HG02571 (cell line): ENCODE measurements at regions not wholly inside any gene's neighbourhood (a gene's known extent, or its start where the extent isn't known, plus 50 kb on each side); places are given as distances from the start of the nearest gene placed in this dataset.
"Not testable (repeated sequence)": the region's sequence is repeated elsewhere in the genome, so short reads cannot be mapped to it uniquely, and the experiment has no call there.

Experiments used
- ATAC-seq: cut with Tn5 transposase; IDR thresholded peaks from one replicate; pipeline ENCODE4 v1.9.1; 2021; ENCODE audit warnings: mild to moderate bottlenecking, moderate library complexity; ENCODE audit not compliant: unreplicated experiment

- ATAC-seq, result no peak
Observed at GRCh38 chr12:128025589-128026245, 241.3 kb upstream of the TMEM132C start.

DNA sequence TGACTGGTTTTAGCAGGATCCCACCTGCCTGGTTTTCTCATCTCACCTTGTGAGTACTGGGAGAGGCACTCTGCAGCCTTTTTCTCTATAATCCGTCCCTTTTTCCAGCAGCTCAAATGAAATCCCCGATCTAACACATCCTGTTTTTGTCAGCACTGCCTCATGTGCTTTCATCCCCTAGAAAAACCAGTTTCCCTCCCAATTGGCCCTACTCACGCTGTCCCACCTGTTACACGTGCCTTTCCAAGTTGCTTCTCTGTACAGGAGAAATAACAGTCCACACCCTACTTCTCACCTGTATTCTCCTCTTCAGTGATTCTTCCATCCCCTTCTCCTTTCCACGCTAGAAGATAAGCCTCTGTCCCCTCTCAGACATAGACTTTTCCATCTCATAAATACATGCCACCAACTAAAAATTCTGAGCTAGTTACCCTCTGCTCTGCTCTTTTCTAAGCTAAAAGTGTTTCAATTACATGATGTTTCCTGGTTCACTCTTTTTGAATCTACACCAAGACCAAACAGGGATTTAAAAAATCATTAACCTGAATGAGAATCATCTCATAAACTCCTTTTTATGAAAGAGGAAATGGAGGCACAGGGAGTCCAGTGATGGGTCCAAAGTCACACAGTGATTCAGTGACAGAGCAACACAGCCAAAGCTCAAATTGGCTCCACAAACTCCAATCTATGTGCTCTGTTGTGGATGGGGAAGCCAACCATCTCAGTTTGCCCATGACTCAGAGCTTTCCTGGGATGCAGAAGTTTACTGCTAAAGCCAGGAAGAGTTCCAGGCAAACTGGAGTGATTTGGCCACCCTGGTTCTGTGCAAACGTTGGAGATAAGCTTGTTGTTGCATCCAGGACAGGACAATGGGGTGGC lies 240.0 kb upstream of the TMEM132C start:
- ATAC-seq, result no peak

- ATAC-seq, result no peak
Observed at GRCh38 chr12:128033473-128033872, 233.5 kb upstream of the TMEM132C start.

DNA sequence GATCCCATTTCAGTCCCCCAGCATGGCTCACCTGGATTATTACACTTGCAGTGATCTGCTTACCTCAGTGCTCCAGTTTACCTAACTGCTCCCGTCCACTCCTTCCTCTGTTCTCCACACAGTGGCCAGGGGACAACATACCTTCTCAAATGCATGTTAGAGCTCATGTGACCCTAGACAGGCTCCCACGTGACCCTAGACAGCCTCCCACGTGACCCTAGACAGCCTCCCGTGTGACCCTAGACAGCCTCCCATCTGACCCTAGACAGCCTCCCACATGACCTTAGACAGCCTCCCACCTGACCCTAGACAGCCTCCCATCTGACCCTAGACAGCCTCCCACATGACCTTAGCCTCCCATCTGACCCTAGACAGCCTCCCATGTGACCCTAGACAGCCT lies 226.0 kb upstream of the TMEM132C start:
- no peak for ATAC-seq

GRCh38 chr12:128042283-128042682 lies 224.7 kb upstream of the TMEM132C start:
- ATAC-seq, result not testable (repeated sequence)

GRCh38 chr12:128042825-128043224 lies 224.1 kb upstream of the TMEM132C start:
- ATAC-seq, result no peak

DNA sequence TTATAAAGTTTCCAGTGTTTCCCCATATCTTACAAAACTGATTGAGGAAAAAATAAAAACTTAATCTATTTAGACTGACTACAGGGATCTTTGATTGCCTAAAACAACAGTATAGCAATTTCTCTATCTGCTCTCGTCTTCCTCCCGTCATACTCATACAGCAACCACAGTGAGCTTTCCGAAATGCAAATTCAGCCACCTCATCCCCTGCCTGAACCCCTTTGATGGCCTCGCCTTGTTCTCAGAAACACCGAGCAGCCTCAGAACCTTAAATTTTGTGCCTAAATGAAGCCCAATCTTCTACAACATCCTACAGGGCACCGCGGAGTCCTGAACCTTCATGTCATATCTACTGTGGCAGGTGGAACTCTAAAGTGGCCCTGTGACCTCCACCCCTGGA lies 223.7 kb upstream of the TMEM132C start:
- no peak for ATAC-seq

GRCh38 chr12:128047266-128048060 lies 219.5 kb upstream of the TMEM132C start:
- no peak for ATAC-seq

- no peak for ATAC-seq
Observed at GRCh38 chr12:128052331-128052730, 214.6 kb upstream of the TMEM132C start.

GRCh38 chr12:128052777-128053176 lies 214.2 kb upstream of the TMEM132C start:
- no peak for ATAC-seq

GRCh38 chr12:128055567-128055966 lies 211.4 kb upstream of the TMEM132C start:
- no peak for ATAC-seq

DNA sequence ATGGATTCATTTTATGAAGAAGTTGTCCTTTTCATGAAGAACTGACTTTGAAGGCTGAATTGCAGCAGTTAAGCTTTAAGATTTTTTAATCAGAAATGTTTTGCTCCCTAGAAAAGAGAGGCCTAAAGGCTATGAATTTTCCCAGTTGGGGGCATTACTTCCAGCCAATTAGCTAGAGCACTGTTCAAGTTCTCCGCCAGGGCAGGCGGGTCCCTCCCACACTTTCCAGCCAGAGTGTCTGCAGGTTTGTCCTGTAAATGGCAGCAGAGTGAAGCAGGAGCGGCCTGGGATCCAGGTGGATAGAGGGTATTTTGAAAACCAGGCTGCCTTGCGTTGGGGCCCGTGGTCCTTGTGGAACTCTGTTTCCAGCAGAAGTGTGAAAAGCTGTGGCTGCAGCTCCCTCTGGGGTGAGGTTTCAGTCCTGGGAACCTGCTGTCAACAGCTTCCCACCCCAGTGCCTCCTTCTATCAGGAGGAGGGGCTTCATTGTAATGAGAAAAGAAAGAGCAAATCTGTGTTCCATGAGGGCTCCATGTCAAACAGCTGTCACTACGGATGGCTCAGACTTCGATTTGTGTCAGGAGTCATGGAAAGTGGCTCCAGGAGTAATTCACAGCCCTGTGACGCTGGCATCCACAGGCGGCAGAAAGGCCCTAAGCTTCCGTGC lies 210.7 kb upstream of the TMEM132C start:
- ATAC-seq, result no peak

- no peak for ATAC-seq
Observed at GRCh38 chr12:128057586-128057985, 209.4 kb upstream of the TMEM132C start.

DNA sequence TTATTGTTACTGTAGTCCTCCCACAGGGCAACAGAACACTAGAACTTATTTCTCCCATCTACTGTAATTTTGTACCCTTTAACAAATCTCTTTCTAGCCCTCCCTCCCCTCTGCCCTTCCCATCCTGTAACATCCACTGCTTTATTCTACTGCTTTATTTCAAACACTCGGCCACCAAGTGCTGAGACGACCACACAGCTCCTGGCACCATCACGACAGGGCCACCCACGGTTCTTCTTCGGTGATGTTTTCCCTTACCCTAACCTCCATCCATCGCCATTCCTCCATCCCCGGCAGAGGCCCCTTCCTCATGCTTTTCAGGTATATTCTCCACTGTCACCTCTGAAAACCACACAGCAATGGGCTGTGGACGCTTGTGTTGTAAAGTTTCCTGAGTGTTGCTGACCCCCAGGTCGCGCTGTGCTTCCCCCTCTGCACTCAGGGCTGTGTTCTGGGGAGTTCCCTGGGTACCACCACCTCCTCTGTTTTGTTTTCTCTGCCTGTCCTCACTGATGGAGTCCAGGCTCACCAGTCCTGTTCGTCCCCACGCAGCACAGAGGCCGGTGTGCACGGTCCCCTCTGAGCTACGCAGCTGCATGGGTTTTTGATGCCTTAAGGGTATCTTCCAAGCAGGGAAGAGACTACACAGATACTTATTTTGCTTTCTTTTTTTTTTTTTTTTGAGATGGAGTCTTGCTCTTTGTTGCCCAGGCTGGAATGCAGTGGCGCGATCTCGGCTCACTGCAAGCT lies 207.2 kb upstream of the TMEM132C start:
- ATAC-seq, result no peak

DNA sequence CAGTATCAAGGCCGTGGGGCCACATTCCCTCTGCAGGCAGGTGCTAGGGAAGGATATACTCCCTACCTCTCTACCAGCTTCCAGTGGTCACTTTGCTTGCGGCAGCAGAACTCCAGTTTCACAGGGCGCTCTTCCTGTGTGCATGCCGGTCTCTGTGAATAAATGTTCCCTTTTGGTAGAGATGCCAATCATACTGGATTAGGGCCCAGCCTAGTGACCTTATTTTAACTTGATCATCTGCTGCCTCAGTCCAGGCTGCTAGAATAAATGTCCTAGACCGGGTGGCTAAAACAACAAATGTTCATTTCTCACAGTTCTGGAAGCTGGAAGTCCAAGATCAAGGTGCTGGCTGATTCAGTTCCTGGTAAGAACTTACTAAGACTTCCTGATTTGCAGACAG lies 198.8 kb upstream of the TMEM132C start:
- ATAC-seq, result no peak

- ATAC-seq, result no peak
Observed at GRCh38 chr12:128069359-128069997, 197.5 kb upstream of the TMEM132C start.

- ATAC-seq, result no peak
Observed at GRCh38 chr12:128073937-128074336, 193.0 kb upstream of the TMEM132C start.

DNA sequence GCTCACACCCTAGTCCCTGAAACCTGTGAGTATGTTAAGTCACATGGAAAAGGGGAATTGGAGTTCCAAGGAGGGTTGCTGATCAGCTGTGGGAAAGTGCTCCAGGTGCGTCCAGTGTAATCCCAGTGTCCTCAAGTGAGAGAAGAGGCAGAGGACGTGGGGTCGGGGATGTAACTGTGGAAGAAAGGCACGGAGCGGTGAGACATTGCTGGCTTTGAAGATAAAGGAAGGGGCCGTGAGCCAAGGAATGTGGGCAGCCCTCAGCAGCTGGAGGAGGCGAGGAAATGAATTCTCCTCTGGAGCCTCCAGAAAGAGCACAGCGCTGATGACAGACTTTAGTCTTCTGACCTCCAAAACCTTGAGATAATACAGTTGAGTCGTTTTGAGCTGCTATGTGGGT lies 191.6 kb upstream of the TMEM132C start:
- ATAC-seq, result no peak

- no peak for ATAC-seq
Observed at GRCh38 chr12:128076188-128076587, 190.8 kb upstream of the TMEM132C start.
